NT2/D1 (cell line): ENCODE measurements at regions not wholly inside any gene's neighbourhood (a gene's known extent, or its start where the extent isn't known, plus 50 kb on each side); places are given as distances from the start of the nearest gene placed in this dataset.

Experiments used
- SUZ12 ChIP-seq: IDR thresholded peaks from 2 replicates; pipeline ENCODE4 v1.6.1; 2011; ENCODE audit not compliant: insufficient read length, insufficient read depth; ENCODE audit errors: extremely low read depth
- YY1 ChIP-seq: IDR thresholded peaks from 2 replicates; pipeline ENCODE4 v1.6.1; 2011; ENCODE audit not compliant: insufficient read length, insufficient read depth
- ZNF274 ChIP-seq: IDR thresholded peaks from 2 replicates; pipeline ENCODE4 v1.6.1; 2011; ENCODE audit warnings: mild to moderate bottlenecking, low read depth, low read length

DNA sequence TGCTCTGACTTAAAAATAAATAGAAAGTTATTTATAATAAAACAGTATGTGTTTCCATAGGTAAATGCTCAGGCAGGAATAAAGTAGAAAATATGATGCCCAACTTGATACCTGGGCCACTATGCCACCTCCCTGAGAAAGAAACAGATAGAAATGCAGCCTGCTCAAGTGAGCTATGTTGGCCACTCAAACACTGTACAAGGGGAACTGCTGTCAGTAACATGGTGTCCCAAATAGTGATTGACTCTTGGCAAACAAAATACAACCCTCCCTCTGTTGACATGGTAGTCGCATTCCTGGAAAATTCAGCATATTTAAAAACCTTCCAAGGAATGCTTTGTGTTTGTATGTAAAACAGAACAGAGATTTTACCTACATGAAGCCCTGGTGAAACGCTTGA lies 66.9 kb upstream of the KCNE2 start:
- TF ChIP-seq YY1 (no peak), SUZ12 (no peak), ZNF274 (no peak)
